NCI-H2196 treated with DMSO at 0.1 percent for 48 hours (cell line): ENCODE measurements at regions not wholly inside any gene's neighbourhood (a gene's known extent, or its start where the extent isn't known, plus 50 kb on each side); places are given as distances from the start of the nearest gene placed in this dataset.
"Not testable (repeated sequence)": the region's sequence is repeated elsewhere in the genome, so short reads cannot be mapped to it uniquely, and the experiment has no call there.

ENCODE experiments used
- DNase-seq: peaks from one replicate; lab custom pipeline; 2025; ENCODE audit not compliant: unreplicated experiment; lab: John Stamatoyannopoulos, UW

DNA sequence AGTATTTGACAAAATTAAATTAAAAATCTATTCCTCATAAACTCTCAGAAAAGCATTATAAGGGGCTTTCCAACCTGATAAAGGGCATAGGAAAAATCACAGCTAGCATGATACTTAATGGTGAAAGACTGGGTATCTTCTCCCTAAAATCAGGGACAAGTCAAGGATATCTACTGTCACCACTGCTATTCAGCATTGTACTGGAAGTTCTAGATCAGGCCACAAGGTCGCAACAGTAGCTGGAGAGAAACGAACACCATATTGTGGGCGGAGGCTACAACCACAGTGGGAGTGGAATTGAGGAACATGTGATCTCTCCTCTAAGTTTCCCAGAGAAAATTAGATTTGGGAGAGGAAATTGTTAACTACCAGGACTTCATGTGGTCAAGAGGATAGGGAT, 70.0 kb upstream of the NAMPT start:
- DNase-seq = no peak

DNA sequence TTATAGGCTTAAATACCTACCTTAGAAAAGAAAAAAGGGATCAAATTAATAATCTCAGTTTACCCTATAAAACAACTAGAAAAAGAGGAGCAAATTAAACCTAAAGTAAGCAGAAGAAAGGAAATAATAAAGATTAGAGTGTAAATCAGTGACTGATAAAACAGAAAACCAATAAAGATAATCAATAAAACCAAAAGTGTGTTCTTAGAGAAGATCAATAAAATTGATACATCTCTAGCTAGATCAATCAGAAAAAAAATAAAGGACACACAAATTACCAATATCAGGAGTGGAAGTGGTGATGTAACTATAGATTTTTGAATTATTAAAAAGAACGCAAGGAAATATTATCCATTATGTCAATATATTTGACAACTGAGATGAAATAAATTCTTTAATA, 69.2 kb upstream of the NAMPT start:
- no peak for DNase-seq

DNA sequence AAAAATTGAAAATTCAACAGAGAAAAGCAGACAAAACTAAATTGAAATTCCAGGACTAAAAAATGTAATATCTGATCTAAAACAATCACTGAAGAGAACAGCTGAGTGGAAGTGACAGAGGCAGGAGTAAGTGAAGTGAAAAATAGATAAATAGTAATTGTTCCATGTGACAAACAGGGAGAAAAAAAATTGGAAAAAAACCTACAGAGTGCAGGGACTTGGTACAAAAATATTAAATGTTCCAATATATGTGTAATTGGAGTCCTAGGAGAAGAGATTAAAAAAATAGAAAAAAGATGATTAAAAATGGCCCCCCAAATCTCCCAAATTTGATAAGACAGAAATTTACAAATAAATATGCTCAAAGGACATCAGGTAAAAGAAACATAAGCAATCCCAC, 63.4 kb upstream of the NAMPT start:
- no peak for DNase-seq

DNA sequence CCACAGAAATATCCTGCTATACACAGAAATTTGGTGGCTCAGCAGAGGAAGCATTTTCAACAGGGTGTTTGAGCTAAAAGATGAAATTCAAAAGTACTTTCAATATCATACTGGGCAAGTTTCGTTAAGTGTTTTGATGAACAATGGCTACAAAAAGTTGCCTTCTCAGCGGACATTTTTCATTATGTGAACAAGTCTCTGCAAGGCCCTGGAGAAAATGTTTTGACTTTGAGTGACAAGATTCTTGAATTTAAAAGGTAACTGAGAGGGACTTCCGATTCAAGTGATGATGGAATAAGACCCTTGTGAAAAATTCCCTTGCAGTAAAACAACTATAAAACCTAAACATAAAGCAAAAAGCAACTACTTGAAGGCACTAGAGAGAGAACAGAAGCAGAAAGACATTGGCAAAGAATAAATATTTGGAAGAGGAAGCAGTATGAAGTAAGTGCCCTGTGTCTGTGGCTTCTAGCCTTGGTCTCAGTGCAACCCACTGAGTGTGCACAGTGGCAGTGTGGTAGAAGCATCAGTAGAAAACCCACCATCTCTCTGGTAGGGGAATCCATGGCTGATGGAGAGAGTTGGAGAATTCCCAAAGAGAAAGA, 62.5 kb upstream of the NAMPT start:
- no peak for DNase-seq

DNA sequence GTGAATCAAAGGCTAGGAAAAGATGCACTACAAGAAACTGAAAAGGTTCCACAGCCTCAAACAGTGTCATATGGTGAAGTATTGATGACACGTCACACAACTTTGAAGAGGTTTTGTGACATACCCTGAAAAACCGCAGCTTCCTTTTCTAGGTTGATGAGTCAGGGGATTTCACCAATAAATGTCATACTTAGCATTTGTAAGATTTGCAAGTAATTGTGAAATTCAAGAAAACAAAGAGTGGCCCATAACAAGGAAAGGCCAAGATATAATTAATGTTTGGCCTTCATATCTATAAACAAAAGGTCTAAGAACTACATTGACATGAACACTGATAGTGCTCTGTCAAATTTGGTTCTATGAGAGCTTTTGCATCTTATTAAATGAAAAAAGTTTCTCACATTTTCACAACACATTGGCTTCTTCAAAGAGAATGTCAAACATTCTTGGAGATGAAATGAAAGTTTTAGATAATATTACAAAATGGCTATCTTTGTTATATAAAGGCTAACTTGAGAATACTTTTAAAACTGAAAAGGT, 62.0 kb upstream of the NAMPT start:
- DNase-seq = no peak

DNA sequence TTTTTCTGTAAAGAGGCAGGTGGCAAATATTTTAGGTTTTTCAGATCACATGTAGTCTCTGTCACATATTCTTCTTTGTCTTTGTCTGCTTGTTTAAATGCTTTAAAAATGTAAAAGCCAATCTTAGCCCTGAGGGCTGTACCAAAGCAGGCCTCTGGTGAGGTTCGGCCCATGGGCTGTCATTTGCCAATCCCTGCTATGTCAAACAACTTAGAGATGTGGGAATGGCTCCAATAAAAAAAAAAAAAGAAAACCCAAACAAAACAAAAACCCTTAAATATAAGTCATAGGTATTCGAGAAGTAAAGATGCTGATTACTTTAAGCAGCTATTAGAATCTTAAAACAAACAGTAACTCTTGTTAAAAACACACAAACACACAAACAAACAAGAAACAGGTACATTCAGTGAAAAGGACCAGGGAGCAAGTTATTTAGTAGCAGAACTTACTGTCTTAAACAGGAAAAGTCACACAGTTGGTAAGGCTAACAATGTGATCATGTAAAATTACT, 61.4 kb upstream of the NAMPT start:
- no peak for DNase-seq

DNA sequence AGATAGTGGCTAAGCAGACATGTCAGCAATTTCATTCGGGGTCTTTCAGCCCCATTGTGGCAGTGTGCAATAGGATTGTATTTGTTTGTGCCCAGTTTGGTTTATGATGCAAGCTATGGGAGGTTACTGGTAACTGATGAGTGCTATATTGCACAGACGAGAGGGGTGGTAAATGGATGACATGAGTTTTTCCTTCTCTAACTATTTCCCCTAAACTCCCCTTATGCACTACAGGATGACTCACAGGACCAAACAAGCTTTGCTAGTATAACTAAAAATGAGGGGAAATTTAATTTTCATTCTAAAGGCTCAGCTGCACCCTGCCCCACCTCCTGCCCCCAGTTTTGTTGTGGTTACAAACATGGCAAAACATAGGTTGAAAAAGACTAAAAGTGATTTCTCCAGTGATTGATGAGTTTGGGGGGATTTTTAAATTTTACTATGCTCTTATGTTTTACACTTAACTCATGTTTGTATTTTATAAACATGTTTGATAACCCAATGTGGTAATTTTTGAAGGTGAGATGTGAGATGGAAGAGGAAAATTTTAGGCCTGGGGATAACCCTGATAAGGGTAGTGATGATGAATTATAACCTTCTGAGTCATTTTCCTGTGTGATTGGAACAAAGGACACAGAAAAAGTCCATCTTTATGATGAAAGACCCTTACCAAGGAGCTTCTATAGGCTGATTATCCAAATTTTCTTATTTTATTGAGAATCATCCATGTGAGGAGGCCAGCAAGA, 60.8 kb upstream of the NAMPT start:
- DNase-seq = no peak

DNA sequence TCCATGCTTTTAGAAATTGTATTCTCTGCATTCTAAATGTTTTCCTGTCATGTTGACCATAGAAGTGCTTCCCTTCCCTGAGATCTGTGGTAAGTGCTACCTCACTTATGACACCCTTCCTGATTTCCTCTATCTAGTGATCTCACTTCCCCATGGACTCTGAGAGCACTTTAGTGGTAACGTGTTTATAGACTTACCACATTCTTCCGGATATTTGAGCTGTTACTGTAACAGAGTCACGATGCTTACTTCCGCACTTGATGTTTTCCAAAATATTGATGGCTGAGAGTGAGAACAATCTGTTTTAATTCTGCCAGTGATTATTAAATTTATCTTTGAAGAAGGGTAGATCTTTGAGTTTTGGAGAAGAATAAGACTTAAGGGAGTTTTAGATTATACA, 60.1 kb upstream of the NAMPT start:
- DNase-seq = no peak

DNA sequence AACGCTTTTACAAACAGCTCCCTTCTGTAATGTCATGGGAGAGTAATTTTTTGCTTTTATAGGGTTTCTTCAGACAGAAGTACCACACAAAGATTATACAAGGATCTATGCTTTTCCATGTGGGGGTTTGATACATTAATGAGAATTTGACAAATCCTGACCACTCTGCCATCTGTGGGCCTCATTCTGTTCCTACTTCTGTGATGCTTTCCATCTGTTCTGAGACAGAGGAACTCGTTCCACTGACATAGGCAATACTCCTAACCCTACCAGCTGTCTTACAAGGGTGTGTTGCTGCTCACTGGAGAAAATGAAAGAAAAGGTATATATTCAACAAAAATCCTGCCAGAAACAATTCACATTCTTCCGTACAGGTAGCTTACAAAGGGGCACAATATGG, 59.4 kb upstream of the NAMPT start:
- DNase-seq = no peak

DNA sequence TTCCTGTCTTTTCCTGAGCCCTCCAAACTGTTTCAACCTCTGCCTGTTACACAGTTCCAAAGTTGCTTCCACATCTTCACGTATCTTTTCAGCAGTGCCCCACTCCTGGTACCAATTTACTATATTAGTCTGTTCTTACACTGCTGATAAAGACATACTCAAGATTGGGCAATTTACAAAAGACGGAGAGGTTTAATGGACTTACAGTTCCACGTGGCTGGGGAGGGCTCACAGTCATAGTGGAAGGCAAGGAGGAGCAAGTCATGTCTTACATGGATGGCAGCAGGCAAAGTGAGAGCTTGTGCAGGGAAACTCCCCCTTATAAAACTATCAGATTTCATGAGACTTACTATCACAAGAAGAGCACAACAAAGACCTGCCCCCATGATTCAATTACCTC, 57.3 kb upstream of the NAMPT start:
- DNase-seq = not testable (repeated sequence)

DNA sequence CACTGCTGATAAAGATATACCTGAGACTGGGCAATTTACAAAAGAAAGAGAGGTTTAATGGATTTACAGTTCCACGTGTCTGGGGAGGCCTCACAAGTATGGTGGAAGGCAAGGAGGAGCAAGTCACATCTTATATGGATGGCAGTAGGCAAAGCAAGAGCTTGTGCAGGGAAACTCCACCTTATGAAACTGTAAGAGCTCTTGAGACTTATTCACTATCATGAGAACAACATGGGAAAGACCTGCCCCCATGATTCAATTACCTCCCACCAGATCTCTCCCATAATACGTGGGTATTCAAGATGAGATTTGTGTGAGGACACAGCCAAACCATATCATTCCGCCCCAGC, 55.4 kb upstream of the NAMPT start:
- not testable (repeated sequence) for DNase-seq

DNA sequence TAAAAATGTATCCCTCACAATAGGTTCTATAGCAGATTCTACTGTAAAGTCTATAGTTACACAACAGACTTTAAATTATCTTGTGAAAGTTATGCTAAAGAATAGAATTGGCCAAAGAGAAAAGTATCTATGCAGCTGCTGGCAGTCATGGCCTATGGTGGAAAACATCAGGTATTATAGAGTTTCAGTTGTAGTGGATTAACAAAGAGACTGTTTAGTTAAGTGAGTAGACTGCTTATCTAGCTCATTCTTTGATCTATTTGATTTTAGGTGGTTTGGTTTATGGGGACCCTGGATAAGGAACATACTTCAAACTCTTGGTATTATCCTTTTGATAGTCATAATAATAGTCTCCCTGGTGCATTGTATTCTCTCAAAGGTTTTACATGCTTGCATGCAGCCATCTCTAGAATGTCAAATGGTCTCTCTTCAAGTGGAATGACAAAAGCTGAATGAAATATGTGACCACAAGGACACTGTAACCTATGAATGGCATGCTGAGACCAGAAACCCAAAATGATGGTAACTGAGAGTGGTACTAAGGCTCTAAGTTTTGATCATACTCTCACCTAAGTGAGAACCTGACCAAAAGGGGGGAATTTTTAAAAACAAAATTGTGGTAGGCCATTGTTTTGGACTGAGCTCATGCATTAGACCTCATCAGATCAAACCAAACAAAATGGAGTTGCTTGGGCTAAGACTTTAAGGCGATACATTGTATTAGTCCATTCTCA, 54.9 kb upstream of the NAMPT start:
- DNase-seq = no peak

DNA sequence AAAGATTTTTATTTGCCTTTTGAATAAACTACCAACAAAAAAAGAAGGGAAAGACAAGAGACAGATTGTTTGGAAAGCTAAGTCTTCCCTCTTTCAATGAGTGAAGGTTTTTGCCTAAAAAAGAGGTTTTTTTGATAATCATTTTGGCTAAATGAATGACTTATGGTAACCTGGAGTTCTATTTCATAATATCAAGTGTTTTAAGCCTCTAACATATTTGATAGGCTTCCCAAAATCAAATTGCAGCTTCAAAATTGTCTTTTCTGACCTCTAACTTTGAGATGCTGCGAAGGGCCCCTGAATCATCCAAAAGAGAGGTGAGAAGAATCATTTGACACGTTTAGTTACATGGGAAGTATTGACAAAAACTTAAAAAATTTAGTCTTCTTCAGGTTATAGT, 53.0 kb upstream of the NAMPT start:
- no peak for DNase-seq

DNA sequence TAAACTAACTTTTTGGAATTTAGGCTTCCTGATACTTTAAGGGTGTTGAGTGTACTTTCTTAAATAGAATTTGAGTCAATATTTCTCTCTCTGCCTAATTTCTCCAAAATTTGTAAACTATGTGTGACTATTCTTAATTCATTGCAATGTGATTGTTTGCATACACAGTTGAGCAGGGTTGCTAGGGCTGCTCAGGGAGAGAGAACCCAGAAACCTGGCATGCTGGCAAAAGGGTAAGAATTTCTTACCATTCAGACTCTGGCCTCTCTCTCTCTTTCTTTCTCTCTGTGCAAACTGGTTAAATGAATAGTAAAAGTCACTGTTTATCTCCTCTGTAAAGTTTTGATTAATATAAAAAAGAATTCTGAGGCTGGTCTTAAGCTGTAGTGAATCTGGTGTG, 51.0 kb upstream of the NAMPT start:
- no peak for DNase-seq
